Right cardiac atrium (tissue), 5 donors: ENCODE measurements at regions not wholly inside any gene's neighbourhood (a gene's known extent, or its start where the extent isn't known, plus 50 kb on each side); places are given as distances from the start of the nearest gene placed in this dataset.

Source experiments
- ATAC-seq, 2 donors: fragments of 200-7000 bp; cut with Tn5 transposase; one replicate each; pipeline versions ENCODE4 v1.8.0 to v1.9.1; 2020; ENCODE audit warnings: moderate library complexity in 2 of 2, mild to moderate bottlenecking in 1 of 2
- DNase-seq, 3 donors: peaks; one replicate each; pipeline ENCODE4 v3.0.0-alpha.2; 2020
- H3K27ac ChIP-seq: one replicate; pipeline ENCODE4 v1.5.1; 2013; ENCODE audit warnings: mild to moderate bottlenecking, low read length, control low read depth, moderate library complexity
- H3K27me3 ChIP-seq: one replicate; pipeline ENCODE4 v1.6.1; 2013; ENCODE audit not compliant: control insufficient read depth, insufficient read depth
- H3K4me1 ChIP-seq: one replicate; pipeline ENCODE4 v1.6.1; 2013; ENCODE audit warnings: low read length; ENCODE audit not compliant: control insufficient read depth, insufficient read depth
- H3K4me3 ChIP-seq: one replicate; pipeline ENCODE4 v1.5.1; 2013; ENCODE audit warnings: low read length, control low read depth
- H3K9me3 ChIP-seq: one replicate; pipeline ENCODE4 v1.6.1; 2013; ENCODE audit warnings: low read length; ENCODE audit not compliant: control insufficient read depth
- WGBS: extraction: QIAGEN DNeasy Blood & Tissue Kit; methylation state at CpG from one replicate; pipeline ENCODE4 v1.1.7; 2013; 5-methylcytosine and 5-hydroxymethylcytosine counted together
- intact Hi-C, 4 donors: fragments of 100-400 bp; cut with DNase I; formaldehyde crosslinking; loops; one replicate each; pipeline versions ENCODE4 v1.11.0 to v1.14.0; 2022 to 2023
- donor health status: healthy with polysubstance abuse.
- donor health status: DM: no; HTN: yes; CAD: no.
- donor health status: DM: no; HTN: no; CAD: no.
- donor health status: DM: no; HTN: yes; CAD: no; lungs with severe emphysema.
- donor health status: DM: yes; HTN: yes; CAD: no.

GRCh38 chr15:100753503-100753902, 126.1 kb upstream of the ALDH1A3 start:
- H3K9me3 ChIP-seq, result no peaks in the 10 kb centered on the region
- H3K4me3 ChIP-seq, result no peak overlapping the region
- ATAC-seq (no peak), DNase-seq (no peak)
- WGBS, result 77% methylated on average over 1 of the region's 1 CpG
- no peaks in the 10 kb centered on the region for H3K27me3 ChIP-seq
- no peak overlapping the region for H3K27ac ChIP-seq
- intact Hi-C loops, result no loop called here
- no peaks in the 10 kb centered on the region for H3K4me1 ChIP-seq

- H3K27ac ChIP-seq, result no peak overlapping the region
- no peaks in the 10 kb centered on the region for H3K27me3 ChIP-seq
- WGBS, result 54% methylated on average over 1 of the region's 1 CpG
- no peak overlapping the region for H3K4me3 ChIP-seq
- intact Hi-C loops, result no loop called here
- no peak for ATAC-seq
- H3K4me1 ChIP-seq, result peaks cover 2% of the 10 kb centered on the region
- no peaks in the 10 kb centered on the region for H3K9me3 ChIP-seq
- no peak for DNase-seq
These were observed 122.0 kb upstream of the ALDH1A3 start for GRCh38 chr15:100757661-100758060.

- no peaks in the 10 kb centered on the region for H3K27me3 ChIP-seq
- no peak overlapping the region for H3K27ac ChIP-seq
- ATAC-seq, result no peak
- peaks cover 2% of the 10 kb centered on the region for H3K4me1 ChIP-seq
- 89% methylated on average over 6 of the region's 6 CpGs for WGBS
- no peak overlapping the region for H3K4me3 ChIP-seq
- intact Hi-C loops, result no loop called here
- H3K9me3 ChIP-seq, result no peaks in the 10 kb centered on the region
- no peak for DNase-seq
These were observed 121.1 kb upstream of the ALDH1A3 start for GRCh38 chr15:100758555-100758954.

GRCh38 chr15:100759106-100759505, 120.5 kb upstream of the ALDH1A3 start:
- intact Hi-C loops, result no loop called here
- DNase-seq (no peak), ATAC-seq (no peak)
- no peak overlapping the region for H3K27ac ChIP-seq
- H3K4me3 ChIP-seq, result no peak overlapping the region
- H3K9me3 ChIP-seq, result no peaks in the 10 kb centered on the region
- WGBS, result 33% methylated on average over 6 of the region's 6 CpGs
- H3K27me3 ChIP-seq, result no peaks in the 10 kb centered on the region
- peaks cover 2% of the 10 kb centered on the region for H3K4me1 ChIP-seq

- DNase-seq, result no peak
- H3K4me3 ChIP-seq, result no peak overlapping the region
- ATAC-seq, result peak in 1 of 2 donors; percentile 39
- peaks cover 2% of the 10 kb centered on the region for H3K4me1 ChIP-seq
- no peaks in the 10 kb centered on the region for H3K9me3 ChIP-seq
- 46% methylated on average over 12 of the region's 12 CpGs for WGBS
- no peaks in the 10 kb centered on the region for H3K27me3 ChIP-seq
- H3K27ac ChIP-seq, result no peak overlapping the region
- intact Hi-C loops, result no loop called here
These were observed 119.8 kb upstream of the ALDH1A3 start for GRCh38 chr15:100759698-100760356.

GRCh38 chr15:100760357-100760903, 119.2 kb upstream of the ALDH1A3 start:
- ATAC-seq (no peak), DNase-seq (no peak)
- no peak overlapping the region for H3K4me3 ChIP-seq
- no peaks in the 10 kb centered on the region for H3K9me3 ChIP-seq
- 87% methylated on average over 6 of the region's 6 CpGs for WGBS
- H3K4me1 ChIP-seq, result peaks cover 2% of the 10 kb centered on the region
- H3K27ac ChIP-seq, result no peak overlapping the region
- intact Hi-C loops, result no loop called here
- no peaks in the 10 kb centered on the region for H3K27me3 ChIP-seq

GRCh38 chr15:100761290-100761935, 118.2 kb upstream of the ALDH1A3 start:
- Histone ChIP-seq H3K27ac (no peak overlapping the region), H3K4me3 (no peak overlapping the region), H3K4me1 (peaks cover 2% of the 10 kb centered on the region), H3K27me3 (no peaks in the 10 kb centered on the region), H3K9me3 (no peaks in the 10 kb centered on the region)
- ATAC-seq (no peak), DNase-seq (no peak)
- intact Hi-C loops, result no loop called here
- 87% methylated on average over 13 of the region's 13 CpGs for WGBS

GRCh38 chr15:100762289-100762688, 117.3 kb upstream of the ALDH1A3 start:
- intact Hi-C loops, result no loop called here
- no peak for ATAC-seq
- DNase-seq, result no peak
- Histone ChIP-seq H3K4me1 (peaks cover 2% of the 10 kb centered on the region), H3K27ac (no peak overlapping the region), H3K4me3 (no peak overlapping the region), H3K27me3 (no peaks in the 10 kb centered on the region), H3K9me3 (no peaks in the 10 kb centered on the region)
- 82% methylated on average over 12 of the region's 12 CpGs for WGBS

- 66% methylated on average over 10 of the region's 10 CpGs for WGBS
- intact Hi-C loops, result no loop called here
- H3K9me3 ChIP-seq, result no peaks in the 10 kb centered on the region
- no peaks in the 10 kb centered on the region for H3K27me3 ChIP-seq
- ATAC-seq (peak; percentile 16 to 55), DNase-seq (no peak)
- H3K27ac ChIP-seq, result no peak overlapping the region
- no peak overlapping the region for H3K4me3 ChIP-seq
- peaks cover 2% of the 10 kb centered on the region for H3K4me1 ChIP-seq
These were observed 116.5 kb upstream of the ALDH1A3 start for GRCh38 chr15:100762913-100763834.

- intact Hi-C loops, result no loop called here
- DNase-seq (peak in 1 of 3 donors; percentile 43), ATAC-seq (no peak)
- Histone ChIP-seq H3K4me3 (no peak overlapping the region), H3K4me1 (peaks cover 2% of the 10 kb centered on the region), H3K9me3 (no peaks in the 10 kb centered on the region), H3K27ac (no peak overlapping the region), H3K27me3 (no peaks in the 10 kb centered on the region)
- WGBS, result 81% methylated on average over 20 of the region's 20 CpGs
These were observed 115.5 kb upstream of the ALDH1A3 start for GRCh38 chr15:100763835-100764750.
